Heart left ventricle (tissue), 16 donors: ENCODE measurements at regions not wholly inside any gene's neighbourhood (a gene's known extent, or its start where the extent isn't known, plus 50 kb on each side); places are given as distances from the start of the nearest gene placed in this dataset.

Source experiments
- ATAC-seq, 4 donors: fragments of 200-7000 bp; cut with Tn5 transposase; one replicate each; pipeline ENCODE4 v1.9.1; 2020 to 2022; ENCODE audit warnings: moderate library complexity in 4 of 4, mild to moderate bottlenecking in 3 of 4, moderate number of reproducible peaks in 1 of 4
- DNase-seq, 5 donors: peaks; one replicate each; pipeline ENCODE4 v3.0.0-alpha.2; 2020
- H3K27ac ChIP-seq, 12 donors: fragments of 200-600 bp; sonication (generic) in 4 of 12; one replicate each; pipeline versions ENCODE4 v1.5.0 to v1.8.0; 2016 to 2022; ENCODE audit warnings: mild to moderate bottlenecking in 2 of 12
- H3K27me3 ChIP-seq, 9 donors: fragments of 200-600 bp; sonication (generic) in 2 of 9; one replicate each; pipeline versions ENCODE4 v1.5.1 to v1.8.0; 2016 to 2022; ENCODE audit warnings: mild to moderate bottlenecking in 3 of 9
- H3K36me3 ChIP-seq, 9 donors: fragments of 200-600 bp; sonication (generic) in 2 of 9; one replicate each; pipeline versions ENCODE4 v1.5.0 to v1.8.0; 2018 to 2022; ENCODE audit warnings: mild to moderate bottlenecking in 2 of 9
- H3K4me1 ChIP-seq, 12 donors: fragments of 200-600 bp; sonication (generic) in 4 of 12; one replicate each; pipeline versions ENCODE4 v1.5.0 to v1.8.0; 2016 to 2022; ENCODE audit warnings: mild to moderate bottlenecking in 3 of 12
- H3K4me3 ChIP-seq, 12 donors: fragments of 200-600 bp; sonication (generic) in 4 of 12; one replicate each; pipeline versions ENCODE4 v1.5.0 to v1.8.0; 2017 to 2022; ENCODE audit warnings: mild to moderate bottlenecking in 9 of 12, moderate library complexity in 4 of 12
- H3K9me3 ChIP-seq, 12 donors: fragments of 200-600 bp; sonication (generic) in 4 of 12; one replicate each; pipeline versions ENCODE4 v1.5.0 to v1.8.0; 2016 to 2022; ENCODE audit warnings: mild to moderate bottlenecking in 1 of 12
- CTCF ChIP-seq, 12 donors: fragments of 200-600 bp; sonication (generic) in 4 of 12; IDR thresholded peaks; one replicate each; pipeline versions ENCODE4 v1.5.0 to v1.8.0; 2018 to 2022; ENCODE audit warnings: antibody characterized with exemption in 12 of 12, mild to moderate bottlenecking in 5 of 12
- POLR2A ChIP-seq, 2 donors: fragments of 450-650 bp; IDR thresholded peaks; one replicate each; pipeline ENCODE4 v1.6.1; 2017; ENCODE audit warnings: antibody characterized with exemption in 2 of 2, mild to moderate bottlenecking in 2 of 2, moderate library complexity in 2 of 2
- WGBS, 4 donors: extraction: QIAGEN DNeasy Blood & Tissue Kit in 2 of 4; methylation state at CpG; one replicate each; pipeline versions ENCODE4 v1.1.5 to v1.1.7; 2013 to 2018; 5-methylcytosine and 5-hydroxymethylcytosine counted together
- intact Hi-C, 10 donors: fragments of 100-400 bp; cut with DNase I; formaldehyde crosslinking; loops; one replicate each; pipeline versions ENCODE4 v1.11.1 to v1.14.2; 2022
- donor health status: ischemic (EF 13 %, LVEDD 7.1; RV severe dilation, severe dysfunction).
- donor health status: healthy with polysubstance abuse.
- donor health status: DM: no; HTN: yes; CAD: no.
- donor health status: DM: no; HTN: no; CAD: no.
- donor health status: ischemic (EF 25% LVEDD 6.9; RV normal size, moderate dysfunction).
- donor health status: ischemic (EF 25% LVEDD 5.7; RV mildly dilated, moderate dysfunction).
- donor health status: healthy.
- donor health status: DM: yes; HTN: yes; CAD: no.
- donor health status: ischemic (EF 35%, LVEDD 5.7; RV mildly dilated, moderate dysfunction).
- donor health status: nonischemic (EF 11% LVEDD 7.7; RV severe dilation, severe dysfunction).
- donor health status: DM: yes; HTN: yes; CAD: no.
- donor health status: PGD.
- donor health status: ischemic (EF 29% LVEDD 5.4; RV normal size, mild dysfunction).
- donor health status: nonischemic (EF 23%, LVEDD 6.1; RV moderate dilation, normal function).

DNA sequence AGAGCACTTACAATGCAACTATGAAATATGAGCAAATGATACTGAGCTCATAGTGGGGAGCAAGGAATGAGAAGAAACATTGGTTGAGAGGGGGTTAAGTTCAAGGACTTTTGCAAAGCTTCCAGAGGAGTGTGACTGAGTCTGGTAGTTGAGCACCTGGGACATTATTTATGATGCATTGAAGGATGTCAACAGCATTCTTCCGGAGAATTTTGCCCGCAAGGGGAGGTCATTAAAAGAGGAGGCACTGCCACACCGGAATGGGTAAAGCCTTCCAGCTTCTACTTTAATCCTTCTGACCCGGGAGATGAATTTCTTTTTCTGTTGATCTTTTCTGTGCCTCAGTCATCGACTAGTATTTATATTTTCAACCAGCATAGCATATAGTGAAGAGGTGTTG is 208.4 kb upstream of the CAMK1G start:
- intact Hi-C loops = no loop called here
- no peak for DNase-seq
- 82 to 85% (median 84%) methylated on average over 5 of the region's 5 CpGs for WGBS, 4 donors
- peaks cover 0 to 7% (median 0%) of the 10 kb centered on the region in 9 donors for H3K27me3 ChIP-seq
- H3K4me3 ChIP-seq = no peak overlapping the region
- H3K36me3 ChIP-seq = no peaks in the 10 kb centered on the region
- no peaks in the 10 kb centered on the region for H3K4me1 ChIP-seq
- no peaks in the 10 kb centered on the region for H3K9me3 ChIP-seq
- TF ChIP-seq CTCF (IDR thresholded peaks at IDR 0.05) = no peak
- no peak for TF ChIP-seq POLR2A (IDR thresholded peaks at IDR 0.05)
- no peak overlapping the region for H3K27ac ChIP-seq
- ATAC-seq = no peak

DNA sequence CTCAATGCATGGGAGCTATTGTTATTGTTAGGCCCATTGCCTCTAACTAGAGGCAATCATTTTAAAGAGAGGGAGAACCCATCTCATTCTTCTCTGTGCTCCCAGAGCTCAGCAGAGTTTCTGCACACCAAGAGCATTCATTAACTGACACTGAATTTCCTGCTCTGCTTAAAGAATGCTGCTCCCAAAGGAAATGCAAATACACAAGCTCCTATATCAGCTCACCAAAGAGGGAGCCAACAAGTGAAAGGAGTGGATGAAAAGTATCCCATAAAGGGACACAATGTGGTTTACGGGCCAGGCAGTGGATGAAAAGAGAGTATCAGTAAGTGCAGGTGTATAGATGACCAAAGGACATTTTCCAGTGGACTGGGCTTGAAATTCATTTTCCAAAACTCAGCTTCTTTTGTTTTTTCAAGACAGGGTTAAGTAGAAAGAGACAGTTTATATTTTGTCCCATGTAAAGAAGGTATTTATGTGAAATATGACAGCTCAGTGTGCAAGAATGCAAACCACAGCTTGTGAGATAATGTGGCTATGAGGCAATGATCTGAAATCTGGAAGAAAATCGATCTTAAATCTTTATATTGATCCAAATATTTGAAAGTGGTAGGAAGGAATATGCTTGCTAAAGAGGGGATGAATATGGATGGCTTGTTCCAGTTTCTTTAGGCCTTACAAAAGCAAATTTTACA is 207.7 kb upstream of the CAMK1G start:
- H3K9me3 ChIP-seq = no peaks in the 10 kb centered on the region
- intact Hi-C loops = no loop called here
- no peak overlapping the region for H3K27ac ChIP-seq
- ATAC-seq (no peak), DNase-seq (no peak)
- H3K4me3 ChIP-seq = no peak overlapping the region
- no peak for TF ChIP-seq CTCF (IDR thresholded peaks at IDR 0.05)
- no peak for TF ChIP-seq POLR2A (IDR thresholded peaks at IDR 0.05)
- H3K27me3 ChIP-seq = peaks cover 0 to 7% (median 0%) of the 10 kb centered on the region in 9 donors
- H3K4me1 ChIP-seq = no peaks in the 10 kb centered on the region
- 60 to 75% (median 71%) methylated on average over 2 of the region's 2 CpGs for WGBS, 4 donors
- no peaks in the 10 kb centered on the region for H3K36me3 ChIP-seq

DNA sequence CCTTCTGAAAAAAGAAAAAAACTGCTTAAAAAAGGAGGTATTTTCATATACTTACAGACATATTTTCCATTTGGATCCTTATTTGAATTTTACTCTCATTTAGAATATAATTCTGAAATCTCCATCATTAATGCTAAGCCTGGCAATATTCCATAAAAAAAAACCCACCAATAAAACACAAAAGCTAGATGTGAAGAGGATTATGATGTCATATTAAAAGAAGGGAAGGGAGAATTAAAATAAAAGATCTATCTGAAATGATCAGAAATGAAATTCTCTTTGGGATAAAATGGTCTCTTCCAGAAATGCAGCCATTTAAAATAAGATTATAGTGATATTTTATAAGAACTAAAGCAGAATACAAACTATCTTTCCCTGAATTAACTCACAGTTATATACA is 206.7 kb upstream of the CAMK1G start:
- no peak for ATAC-seq
- no peak for TF ChIP-seq POLR2A (IDR thresholded peaks at IDR 0.05)
- TF ChIP-seq CTCF (IDR thresholded peaks at IDR 0.05) = no peak
- Histone ChIP-seq H3K36me3 (no peaks in the 10 kb centered on the region), H3K4me3 (no peak overlapping the region), H3K9me3 (no peaks in the 10 kb centered on the region), H3K27ac (no peak overlapping the region), H3K27me3 (peaks cover 0 to 7% (median 0%) of the 10 kb centered on the region in 9 donors), H3K4me1 (no peaks in the 10 kb centered on the region)
- DNase-seq = no peak
- intact Hi-C loops = no loop called here

- Histone ChIP-seq H3K27me3 (peaks cover 0 to 7% (median 0%) of the 10 kb centered on the region in 9 donors), H3K9me3 (no peaks in the 10 kb centered on the region), H3K4me3 (no peak overlapping the region), H3K4me1 (no peaks in the 10 kb centered on the region), H3K27ac (no peak overlapping the region), H3K36me3 (no peaks in the 10 kb centered on the region)
- 47 to 73% (median 52%) methylated on average over 2 of the region's 2 CpGs for WGBS, 4 donors
- ATAC-seq (no peak), DNase-seq (no peak)
- intact Hi-C loops = no loop called here
- TF ChIP-seq CTCF (IDR thresholded peaks at IDR 0.05) = no peak
- no peak for TF ChIP-seq POLR2A (IDR thresholded peaks at IDR 0.05)
Observed at GRCh38 chr1:209377995-209378394, 205.5 kb upstream of the CAMK1G start.
